Heart left ventricle (tissue), 16 donors: ENCODE measurements at regions not wholly inside any gene's neighbourhood (a gene's known extent, or its start where the extent isn't known, plus 50 kb on each side); places are given as distances from the start of the nearest gene placed in this dataset.

Experiments used
- ATAC-seq, 4 donors: fragments of 200-7000 bp; cut with Tn5 transposase; one replicate each; pipeline ENCODE4 v1.9.1; 2020 to 2022; ENCODE audit warnings: moderate library complexity in 4 of 4, mild to moderate bottlenecking in 3 of 4, moderate number of reproducible peaks in 1 of 4
- DNase-seq, 5 donors: peaks; one replicate each; pipeline ENCODE4 v3.0.0-alpha.2; 2020
- H3K27ac ChIP-seq, 12 donors: fragments of 200-600 bp; sonication (generic) in 4 of 12; one replicate each; pipeline versions ENCODE4 v1.5.0 to v1.8.0; 2016 to 2022; ENCODE audit warnings: mild to moderate bottlenecking in 2 of 12
- H3K27me3 ChIP-seq, 9 donors: fragments of 200-600 bp; sonication (generic) in 2 of 9; one replicate each; pipeline versions ENCODE4 v1.5.1 to v1.8.0; 2016 to 2022; ENCODE audit warnings: mild to moderate bottlenecking in 3 of 9
- H3K36me3 ChIP-seq, 9 donors: fragments of 200-600 bp; sonication (generic) in 2 of 9; one replicate each; pipeline versions ENCODE4 v1.5.0 to v1.8.0; 2018 to 2022; ENCODE audit warnings: mild to moderate bottlenecking in 2 of 9
- H3K4me1 ChIP-seq, 12 donors: fragments of 200-600 bp; sonication (generic) in 4 of 12; one replicate each; pipeline versions ENCODE4 v1.5.0 to v1.8.0; 2016 to 2022; ENCODE audit warnings: mild to moderate bottlenecking in 3 of 12
- H3K4me3 ChIP-seq, 12 donors: fragments of 200-600 bp; sonication (generic) in 4 of 12; one replicate each; pipeline versions ENCODE4 v1.5.0 to v1.8.0; 2017 to 2022; ENCODE audit warnings: mild to moderate bottlenecking in 9 of 12, moderate library complexity in 4 of 12
- H3K9me3 ChIP-seq, 12 donors: fragments of 200-600 bp; sonication (generic) in 4 of 12; one replicate each; pipeline versions ENCODE4 v1.5.0 to v1.8.0; 2016 to 2022; ENCODE audit warnings: mild to moderate bottlenecking in 1 of 12
- CTCF ChIP-seq, 12 donors: fragments of 200-600 bp; sonication (generic) in 4 of 12; IDR thresholded peaks; one replicate each; pipeline versions ENCODE4 v1.5.0 to v1.8.0; 2018 to 2022; ENCODE audit warnings: antibody characterized with exemption in 12 of 12, mild to moderate bottlenecking in 5 of 12
- POLR2A ChIP-seq, 2 donors: fragments of 450-650 bp; IDR thresholded peaks; one replicate each; pipeline ENCODE4 v1.6.1; 2017; ENCODE audit warnings: antibody characterized with exemption in 2 of 2, mild to moderate bottlenecking in 2 of 2, moderate library complexity in 2 of 2
- WGBS, 4 donors: extraction: QIAGEN DNeasy Blood & Tissue Kit in 2 of 4; methylation state at CpG; one replicate each; pipeline versions ENCODE4 v1.1.5 to v1.1.7; 2013 to 2018; 5-methylcytosine and 5-hydroxymethylcytosine counted together
- intact Hi-C, 10 donors: fragments of 100-400 bp; cut with DNase I; formaldehyde crosslinking; loops; one replicate each; pipeline versions ENCODE4 v1.11.1 to v1.14.2; 2022
- donor health status: ischemic (EF 13 %, LVEDD 7.1; RV severe dilation, severe dysfunction).
- donor health status: healthy with polysubstance abuse.
- donor health status: DM: no; HTN: yes; CAD: no.
- donor health status: DM: no; HTN: no; CAD: no.
- donor health status: ischemic (EF 25% LVEDD 6.9; RV normal size, moderate dysfunction).
- donor health status: ischemic (EF 25% LVEDD 5.7; RV mildly dilated, moderate dysfunction).
- donor health status: healthy.
- donor health status: DM: yes; HTN: yes; CAD: no.
- donor health status: ischemic (EF 35%, LVEDD 5.7; RV mildly dilated, moderate dysfunction).
- donor health status: nonischemic (EF 11% LVEDD 7.7; RV severe dilation, severe dysfunction).
- donor health status: DM: yes; HTN: yes; CAD: no.
- donor health status: PGD.
- donor health status: ischemic (EF 29% LVEDD 5.4; RV normal size, mild dysfunction).
- donor health status: nonischemic (EF 23%, LVEDD 6.1; RV moderate dilation, normal function).

GRCh38 chr10:117674201-117674600 lies 131.7 kb downstream of the EMX2 start:
- H3K9me3 ChIP-seq: no peaks in the 10 kb centered on the region
- no peaks in the 10 kb centered on the region for H3K36me3 ChIP-seq
- ATAC-seq (no peak), DNase-seq (no peak)
- 44 to 65% (median 53%) methylated on average over 7 of the region's 7 CpGs for WGBS, 4 donors
- H3K27ac ChIP-seq: no peak overlapping the region
- intact Hi-C loops: no loop called here
- H3K27me3 ChIP-seq: peaks cover 0 to 18% (median 0%) of the 10 kb centered on the region in 9 donors
- no peaks in the 10 kb centered on the region for H3K4me1 ChIP-seq
- no peak overlapping the region for H3K4me3 ChIP-seq
- no peak for TF ChIP-seq POLR2A (IDR thresholded peaks at IDR 0.05)
- no peak for TF ChIP-seq CTCF (IDR thresholded peaks at IDR 0.05)

- ATAC-seq: no peak
- Histone ChIP-seq H3K36me3 (no peaks in the 10 kb centered on the region), H3K4me1 (no peaks in the 10 kb centered on the region), H3K4me3 (no peak overlapping the region), H3K27ac (no peak overlapping the region), H3K9me3 (no peaks in the 10 kb centered on the region), H3K27me3 (peaks cover 0 to 18% (median under 1%) of the 10 kb centered on the region in 9 donors)
- no peak for TF ChIP-seq CTCF (IDR thresholded peaks at IDR 0.05)
- TF ChIP-seq POLR2A (IDR thresholded peaks at IDR 0.05): no peak
- intact Hi-C loops: no loop called here
- 71 to 81% (median 77%) methylated on average over 6 of the region's 6 CpGs for WGBS, 4 donors
- DNase-seq: no peak
Observed at GRCh38 chr10:117674646-117675045, 132.1 kb downstream of the EMX2 start.

- H3K9me3 ChIP-seq: no peaks in the 10 kb centered on the region
- TF ChIP-seq POLR2A (IDR thresholded peaks at IDR 0.05) (no peak), CTCF (IDR thresholded peaks at IDR 0.05) (no peak)
- ATAC-seq (no peak), DNase-seq (no peak)
- H3K27ac ChIP-seq: no peak overlapping the region
- no peaks in the 10 kb centered on the region for H3K36me3 ChIP-seq
- intact Hi-C loops: no loop called here
- WGBS, 4 donors: 78 to 80% (median 80%) methylated on average over 15 of the region's 15 CpGs
- no peaks in the 10 kb centered on the region for H3K4me1 ChIP-seq
- H3K4me3 ChIP-seq: no peak overlapping the region
- peaks cover 0 to 18% (median 2%) of the 10 kb centered on the region in 9 donors for H3K27me3 ChIP-seq
Observed at GRCh38 chr10:117675514-117676055, 133.0 kb downstream of the EMX2 start.

GRCh38 chr10:117677239-117677638 lies 134.7 kb downstream of the EMX2 start:
- Histone ChIP-seq H3K27ac (no peak overlapping the region), H3K4me3 (no peak overlapping the region), H3K36me3 (no peaks in the 10 kb centered on the region), H3K9me3 (no peaks in the 10 kb centered on the region), H3K4me1 (no peaks in the 10 kb centered on the region), H3K27me3 (peaks cover 0 to 18% (median 2%) of the 10 kb centered on the region in 9 donors)
- DNase-seq: no peak
- intact Hi-C loops: no loop called here
- no peak for ATAC-seq
- 50 to 68% (median 66%) methylated on average over 7 of the region's 7 CpGs for WGBS, 4 donors
- TF ChIP-seq POLR2A (IDR thresholded peaks at IDR 0.05) (no peak), CTCF (IDR thresholded peaks at IDR 0.05) (no peak)
